HG02759 (cell line): ENCODE measurements at regions not wholly inside any gene's neighbourhood (a gene's known extent, or its start where the extent isn't known, plus 50 kb on each side); places are given as distances from the start of the nearest gene placed in this dataset.
A peak's percentile ranks its signal among the peaks of the same experiment; 100 is the strongest.

ENCODE experiments used
- ATAC-seq: cut with Tn5 transposase; IDR thresholded peaks from one replicate; pipeline ENCODE4 v1.9.1; 2021; ENCODE audit warnings: mild to moderate bottlenecking, moderate library complexity; ENCODE audit not compliant: unreplicated experiment

GRCh38 chr5:159385536-159385935 is 55.2 kb upstream of the IL12B start:
- no peak for ATAC-seq

- no peak for ATAC-seq
Observed at GRCh38 chr5:159386028-159386711, 55.9 kb upstream of the IL12B start.

- no peak for ATAC-seq
Observed at GRCh38 chr5:159392871-159393270, 62.6 kb upstream of the IL12B start.

- no peak for ATAC-seq
Observed at GRCh38 chr5:159393854-159394274, 63.6 kb upstream of the IL12B start.

- ATAC-seq: no peak
Observed at GRCh38 chr5:159395202-159395601, 64.9 kb upstream of the IL12B start.

- no peak for ATAC-seq
Observed at GRCh38 chr5:159398936-159399335, 68.6 kb upstream of the IL12B start.

- ATAC-seq: no peak
Observed at GRCh38 chr5:159400476-159400875, 70.2 kb upstream of the IL12B start.

GRCh38 chr5:159402311-159402710 is 72.0 kb upstream of the IL12B start:
- no peak for ATAC-seq

- no peak for ATAC-seq
Observed at GRCh38 chr5:159402856-159403255, 72.6 kb upstream of the IL12B start.

- ATAC-seq: no peak
Observed at GRCh38 chr5:159403906-159404681, 73.8 kb upstream of the IL12B start.

- ATAC-seq: peak; percentile 81
Observed at GRCh38 chr5:159405611-159406031, 75.3 kb upstream of the IL12B start.

- ATAC-seq: no peak
Observed at GRCh38 chr5:159406571-159406970, 76.3 kb upstream of the IL12B start.

GRCh38 chr5:159409801-159410200 is 79.5 kb upstream of the IL12B start:
- ATAC-seq: peak; percentile 50

GRCh38 chr5:159410480-159410879 is 80.2 kb upstream of the IL12B start:
- no peak for ATAC-seq

- no peak for ATAC-seq
Observed at GRCh38 chr5:159411115-159411514, 80.8 kb upstream of the IL12B start.

- ATAC-seq: peak; percentile 64
Observed at GRCh38 chr5:159412284-159413046, 82.2 kb upstream of the IL12B start.

- peak; percentile 24 for ATAC-seq
Observed at GRCh38 chr5:159414021-159414420, 83.7 kb upstream of the IL12B start.

GRCh38 chr5:159415301-159415937 is 85.1 kb upstream of the IL12B start:
- ATAC-seq: no peak

GRCh38 chr5:159416438-159416837 is 86.2 kb upstream of the IL12B start:
- ATAC-seq: no peak

GRCh38 chr5:159417170-159417569 is 86.9 kb upstream of the IL12B start:
- no peak for ATAC-seq

GRCh38 chr5:159419576-159419975 is 89.3 kb upstream of the IL12B start:
- ATAC-seq: no peak
